GDM1 (cell line): ENCODE measurements at regions not wholly inside any gene's neighbourhood (a gene's known extent, or its start where the extent isn't known, plus 50 kb on each side); places are given as distances from the start of the nearest gene placed in this dataset.

Experiments used
- DNase-seq: peaks from one replicate; lab custom pipeline; 2025; lab: John Stamatoyannopoulos, UW

GRCh38 chr1:60350531-60350930 is 277.0 kb upstream of the C1orf87 start:
- DNase-seq: no peak

- DNase-seq: no peak
Observed at GRCh38 chr1:60348884-60349283, 275.3 kb upstream of the C1orf87 start.

- no peak for DNase-seq
Observed at GRCh38 chr1:60345621-60346020, 272.1 kb upstream of the C1orf87 start.

GRCh38 chr1:60345049-60345448 is 271.5 kb upstream of the C1orf87 start:
- DNase-seq: no peak

GRCh38 chr1:60343736-60344135 is 270.2 kb upstream of the C1orf87 start:
- DNase-seq: no peak

GRCh38 chr1:60342569-60342968 is 269.0 kb upstream of the C1orf87 start:
- DNase-seq: no peak

- no peak for DNase-seq
Observed at GRCh38 chr1:60341274-60341673, 267.7 kb upstream of the C1orf87 start.

- no peak for DNase-seq
Observed at GRCh38 chr1:60331647-60332046, 258.1 kb upstream of the C1orf87 start.

- no peak for DNase-seq
Observed at GRCh38 chr1:60329651-60330050, 256.1 kb upstream of the C1orf87 start.

- no peak for DNase-seq
Observed at GRCh38 chr1:60311838-60312237, 238.3 kb upstream of the C1orf87 start.

GRCh38 chr1:60299581-60299980 is 226.0 kb upstream of the C1orf87 start:
- no peak for DNase-seq

GRCh38 chr1:60298290-60298689 is 224.7 kb upstream of the C1orf87 start:
- DNase-seq: no peak

GRCh38 chr1:60296794-60297193 is 223.2 kb upstream of the C1orf87 start:
- DNase-seq: no peak

- no peak for DNase-seq
Observed at GRCh38 chr1:60292140-60292539, 218.6 kb upstream of the C1orf87 start.

GRCh38 chr1:60290393-60290792 is 216.8 kb upstream of the C1orf87 start:
- DNase-seq: no peak

- DNase-seq: no peak
Observed at GRCh38 chr1:60287536-60287935, 214.0 kb upstream of the C1orf87 start.

- DNase-seq: no peak
Observed at GRCh38 chr1:60283690-60284089, 210.1 kb upstream of the C1orf87 start.

GRCh38 chr1:60281360-60281932 is 207.9 kb upstream of the C1orf87 start:
- no peak for DNase-seq

GRCh38 chr1:60280819-60281218 is 207.2 kb upstream of the C1orf87 start:
- DNase-seq: no peak

- no peak for DNase-seq
Observed at GRCh38 chr1:60280256-60280655, 206.7 kb upstream of the C1orf87 start.

- no peak for DNase-seq
Observed at GRCh38 chr1:60279798-60280197, 206.2 kb upstream of the C1orf87 start.

GRCh38 chr1:60277269-60277668 is 203.7 kb upstream of the C1orf87 start:
- DNase-seq: no peak

GRCh38 chr1:60274422-60275290 is 201.1 kb upstream of the C1orf87 start:
- no peak for DNase-seq

GRCh38 chr1:60273185-60273584 is 199.6 kb upstream of the C1orf87 start:
- DNase-seq: no peak
